DND-41 (cell line): ENCODE measurements at regions not wholly inside any gene's neighbourhood (a gene's known extent, or its start where the extent isn't known, plus 50 kb on each side); places are given as distances from the start of the nearest gene placed in this dataset.

Experiments used
- EZH2 ChIP-seq: IDR thresholded peaks from 3 replicates; pipeline ENCODE4 v1.6.1; 2012; ENCODE audit warnings: borderline replicate concordance, low read depth, mild to moderate bottlenecking, moderate library complexity, low read length, inconsistent platforms; ENCODE audit not compliant: severe bottlenecking
- TF ChIP-seq, protein P1 (sequence below): IDR thresholded peaks from 2 replicates; pipeline ENCODE4 v1.5.1; 2012; ENCODE audit warnings: borderline replicate concordance, low read length, moderate library complexity, mild to moderate bottlenecking; ENCODE audit not compliant: poor library complexity, severe bottlenecking; ENCODE audit errors: extremely low read depth

DNA sequence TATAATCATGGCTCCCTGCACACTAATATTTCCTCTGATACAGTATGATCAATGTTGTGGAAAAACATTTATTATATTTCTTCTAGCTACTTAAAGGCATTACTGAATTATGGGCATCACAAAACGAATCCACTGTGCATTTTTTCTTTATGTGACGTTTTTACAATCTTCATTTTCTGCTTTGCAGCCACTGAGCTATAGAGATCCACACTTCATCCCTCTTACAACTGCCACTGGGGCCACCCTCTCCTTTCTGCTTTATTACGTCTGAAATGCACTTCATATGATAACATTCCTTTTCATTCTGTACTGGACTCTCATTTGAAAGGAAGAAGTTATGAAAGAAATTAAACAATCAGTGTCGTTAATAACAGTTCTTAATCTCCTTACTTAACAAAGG, 394.5 kb upstream of the HNRNPA3 start:
- TF ChIP-seq, protein P1, sequence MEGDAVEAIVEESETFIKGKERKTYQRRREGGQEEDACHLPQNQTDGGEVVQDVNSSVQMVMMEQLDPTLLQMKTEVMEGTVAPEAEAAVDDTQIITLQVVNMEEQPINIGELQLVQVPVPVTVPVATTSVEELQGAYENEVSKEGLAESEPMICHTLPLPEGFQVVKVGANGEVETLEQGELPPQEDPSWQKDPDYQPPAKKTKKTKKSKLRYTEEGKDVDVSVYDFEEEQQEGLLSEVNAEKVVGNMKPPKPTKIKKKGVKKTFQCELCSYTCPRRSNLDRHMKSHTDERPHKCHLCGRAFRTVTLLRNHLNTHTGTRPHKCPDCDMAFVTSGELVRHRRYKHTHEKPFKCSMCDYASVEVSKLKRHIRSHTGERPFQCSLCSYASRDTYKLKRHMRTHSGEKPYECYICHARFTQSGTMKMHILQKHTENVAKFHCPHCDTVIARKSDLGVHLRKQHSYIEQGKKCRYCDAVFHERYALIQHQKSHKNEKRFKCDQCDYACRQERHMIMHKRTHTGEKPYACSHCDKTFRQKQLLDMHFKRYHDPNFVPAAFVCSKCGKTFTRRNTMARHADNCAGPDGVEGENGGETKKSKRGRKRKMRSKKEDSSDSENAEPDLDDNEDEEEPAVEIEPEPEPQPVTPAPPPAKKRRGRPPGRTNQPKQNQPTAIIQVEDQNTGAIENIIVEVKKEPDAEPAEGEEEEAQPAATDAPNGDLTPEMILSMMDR, result no peak
- no peak for TF ChIP-seq EZH2
